ENCODE measurements at regions not wholly inside any gene's neighbourhood (a gene's known extent, or its start where the extent isn't known, plus 50 kb on each side); places are given as distances from the start of the nearest gene placed in this dataset.

GRCh38 chr3:194025951-194026350 lies 110.0 kb upstream of the HES1 start:
- TF ChIP-seq CTCF (IDR thresholded peaks at IDR 0.05 in 8 of 11, conservative IDR thresholded peaks at IDR 0.05 in 3 of 11) (no peak), POLR2A (IDR thresholded peaks at IDR 0.05) (no peak), POLR2AphosphoS5 (IDR thresholded peaks at IDR 0.05) (no peak)
